22Rv1 (cell line): ENCODE measurements at regions not wholly inside any gene's neighbourhood (a gene's known extent, or its start where the extent isn't known, plus 50 kb on each side); places are given as distances from the start of the nearest gene placed in this dataset.

ENCODE experiments used
- CTCF ChIP-seq: fragments of 450-650 bp; IDR thresholded peaks from 2 replicates; pipeline ENCODE4 v1.5.1; 2017; ENCODE audit warnings: mild to moderate bottlenecking
- ZFX ChIP-seq: fragments of 450-650 bp; IDR thresholded peaks from 2 replicates; pipeline ENCODE4 v1.6.1; 2017; ENCODE audit warnings: antibody characterized with exemption, borderline replicate concordance

- TF ChIP-seq CTCF (no peak), ZFX (no peak)
Observed at GRCh38 chr5:52620315-52620714, 167.4 kb upstream of the ITGA1 start.
